ENCODE measurements at regions not wholly inside any gene's neighbourhood (a gene's known extent, or its start where the extent isn't known, plus 50 kb on each side); places are given as distances from the start of the nearest gene placed in this dataset.

DNA sequence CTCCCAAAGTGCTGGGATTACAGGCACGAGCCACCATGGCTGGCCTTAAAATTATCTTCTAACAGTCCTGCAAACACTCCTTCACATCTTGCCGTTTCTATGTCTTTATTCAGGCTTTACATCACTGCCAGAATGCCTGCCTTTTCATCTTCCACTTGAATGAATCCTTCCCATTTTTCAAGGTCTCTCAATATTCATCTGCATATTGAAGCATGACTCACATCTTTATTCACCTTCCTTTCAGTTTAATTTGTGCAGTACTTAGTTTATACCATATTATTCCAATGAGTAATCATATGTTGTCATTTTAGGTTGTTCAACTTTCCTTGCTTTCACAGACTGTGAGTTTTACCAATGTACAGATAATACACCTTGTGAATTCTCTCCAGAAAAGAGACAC, 510.1 kb upstream of the PIK3C3 start:
- DNase-seq, result no peak

GRCh38 chr18:41436772-41437171, 518.3 kb upstream of the PIK3C3 start:
- DNase-seq, result no peak

- no peak for DNase-seq
Measured at GRCh38 chr18:41418598-41418997, 536.4 kb upstream of the PIK3C3 start.

GRCh38 chr18:41416044-41416443, 539.0 kb upstream of the PIK3C3 start:
- DNase-seq, result no peak

- no peak for DNase-seq
Measured at GRCh38 chr18:41410006-41410405, 545.0 kb upstream of the PIK3C3 start.

DNA sequence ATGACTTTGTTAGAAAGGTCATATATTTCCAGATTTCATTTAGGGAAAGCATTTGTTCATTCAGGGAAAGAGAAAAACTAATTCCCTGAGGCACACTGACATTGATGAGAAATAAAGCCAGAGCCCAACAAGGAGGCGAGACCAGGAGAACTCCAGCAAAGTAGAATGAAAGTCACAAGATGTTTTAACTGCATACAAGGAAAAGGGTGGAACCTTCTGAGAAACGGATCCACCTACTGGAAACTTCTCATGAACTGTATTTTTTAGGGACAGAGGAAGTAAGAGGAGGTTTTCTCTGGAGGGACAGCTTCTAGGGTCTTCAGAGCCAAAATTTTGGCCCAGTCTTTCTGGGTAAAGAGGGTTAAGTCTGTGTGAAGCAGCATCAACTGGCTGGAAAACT, 548.2 kb upstream of the PIK3C3 start:
- no peak for DNase-seq

- DNase-seq, result no peak
Measured at GRCh38 chr18:41396861-41397260, 558.2 kb upstream of the PIK3C3 start.

- DNase-seq, result no peak
Measured at GRCh38 chr18:41396211-41396610, 558.8 kb upstream of the PIK3C3 start.

- no peak for DNase-seq
Measured at GRCh38 chr18:41395695-41396094, 559.3 kb upstream of the PIK3C3 start.

DNA sequence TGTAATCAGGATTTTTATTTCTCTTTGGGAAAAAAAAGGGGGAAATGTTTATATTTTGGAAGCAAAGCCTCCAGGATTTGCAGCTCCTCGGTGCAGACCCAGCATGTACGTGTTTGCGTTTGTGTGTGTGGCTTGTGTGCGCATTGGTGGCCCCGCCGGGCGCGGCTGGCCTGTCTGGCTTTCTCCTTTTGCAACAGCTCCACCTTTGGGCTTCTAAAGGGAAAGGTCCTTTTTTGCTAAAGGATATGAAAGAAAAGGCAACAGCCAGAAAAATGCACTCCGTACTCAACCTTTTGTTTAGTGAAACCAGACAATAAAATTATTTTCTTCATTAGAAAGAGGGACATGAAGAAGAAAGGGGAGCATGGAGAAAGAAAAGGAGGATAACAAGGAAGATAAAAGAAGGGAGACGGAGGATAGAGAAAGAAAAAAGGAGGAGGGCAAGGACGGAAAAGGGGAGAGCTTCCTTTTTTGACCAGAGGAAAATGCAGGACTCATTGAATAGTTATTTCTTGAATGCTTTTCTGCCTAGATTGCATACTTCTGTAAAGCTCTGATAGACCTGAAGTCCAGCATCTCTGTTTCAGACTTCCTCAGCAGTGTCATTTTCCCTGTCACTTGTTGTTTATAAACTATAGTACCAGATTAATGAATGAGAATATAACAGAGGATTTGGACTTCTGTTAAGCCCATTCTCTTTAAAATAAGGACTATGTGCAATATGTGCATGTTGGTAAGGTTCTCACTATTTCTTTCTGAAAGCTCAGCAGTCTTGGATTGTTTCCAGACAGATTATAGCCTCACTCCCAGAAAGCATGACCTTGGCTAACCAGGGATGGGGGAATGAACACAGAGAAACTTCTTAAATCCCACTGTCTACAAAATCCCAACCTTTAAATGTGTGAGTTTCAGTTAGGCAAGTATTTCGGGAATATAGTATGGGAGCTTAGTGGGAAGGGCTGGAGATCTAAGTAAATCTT, 563.1 kb upstream of the PIK3C3 start:
- no peak for DNase-seq

DNA sequence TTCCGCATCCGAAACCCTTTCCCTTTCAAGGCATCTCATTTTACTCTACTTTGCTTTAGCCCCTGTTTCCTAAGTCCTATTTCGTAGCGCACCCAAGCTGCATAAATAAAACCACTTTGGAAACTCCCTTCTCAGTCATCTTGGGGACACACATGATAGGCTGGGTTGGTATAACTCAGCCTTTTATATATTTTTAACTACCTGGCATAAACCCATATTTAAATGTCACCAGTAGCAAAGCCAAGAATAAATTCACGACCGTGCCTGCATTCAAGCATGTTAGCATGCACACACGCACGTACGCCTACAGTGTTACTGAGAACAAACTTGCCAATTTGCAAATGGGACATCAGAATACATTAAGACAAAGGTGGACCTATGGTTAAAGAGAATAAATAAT, 564.7 kb upstream of the PIK3C3 start:
- no peak for DNase-seq

- DNase-seq, result no peak
Measured at GRCh38 chr18:41378598-41378997, 576.4 kb upstream of the PIK3C3 start.

GRCh38 chr18:41373612-41374011, 581.4 kb upstream of the PIK3C3 start:
- DNase-seq, result no peak

DNA sequence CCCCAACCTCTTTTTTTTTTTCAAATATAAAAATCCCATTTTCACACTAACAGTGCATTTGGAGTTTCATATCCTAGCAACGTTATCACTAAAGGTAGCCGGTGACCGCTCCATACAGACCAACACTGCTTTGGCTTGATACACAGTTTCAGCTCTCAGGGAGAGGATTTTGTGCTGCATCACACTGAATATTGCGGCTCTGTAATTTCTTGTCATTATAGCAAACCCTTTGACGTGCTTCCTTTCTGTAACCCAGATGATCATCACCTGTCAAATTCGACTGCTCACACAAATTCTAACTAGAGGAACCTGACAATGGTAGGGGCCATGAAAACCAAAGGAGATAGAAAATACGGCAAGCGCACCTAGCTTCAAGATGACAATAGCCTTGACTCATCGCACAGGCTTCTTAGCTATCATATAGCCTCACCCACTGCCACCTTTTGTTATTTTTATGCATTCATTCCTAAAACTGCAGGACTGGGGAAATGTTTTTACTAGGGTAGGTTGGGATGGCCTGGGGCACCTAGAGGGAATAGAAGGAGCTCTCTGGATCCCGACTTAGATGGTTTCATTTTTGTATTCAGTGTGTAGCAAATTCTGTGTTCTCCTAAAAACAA, 582.9 kb upstream of the PIK3C3 start:
- no peak for DNase-seq

DNA sequence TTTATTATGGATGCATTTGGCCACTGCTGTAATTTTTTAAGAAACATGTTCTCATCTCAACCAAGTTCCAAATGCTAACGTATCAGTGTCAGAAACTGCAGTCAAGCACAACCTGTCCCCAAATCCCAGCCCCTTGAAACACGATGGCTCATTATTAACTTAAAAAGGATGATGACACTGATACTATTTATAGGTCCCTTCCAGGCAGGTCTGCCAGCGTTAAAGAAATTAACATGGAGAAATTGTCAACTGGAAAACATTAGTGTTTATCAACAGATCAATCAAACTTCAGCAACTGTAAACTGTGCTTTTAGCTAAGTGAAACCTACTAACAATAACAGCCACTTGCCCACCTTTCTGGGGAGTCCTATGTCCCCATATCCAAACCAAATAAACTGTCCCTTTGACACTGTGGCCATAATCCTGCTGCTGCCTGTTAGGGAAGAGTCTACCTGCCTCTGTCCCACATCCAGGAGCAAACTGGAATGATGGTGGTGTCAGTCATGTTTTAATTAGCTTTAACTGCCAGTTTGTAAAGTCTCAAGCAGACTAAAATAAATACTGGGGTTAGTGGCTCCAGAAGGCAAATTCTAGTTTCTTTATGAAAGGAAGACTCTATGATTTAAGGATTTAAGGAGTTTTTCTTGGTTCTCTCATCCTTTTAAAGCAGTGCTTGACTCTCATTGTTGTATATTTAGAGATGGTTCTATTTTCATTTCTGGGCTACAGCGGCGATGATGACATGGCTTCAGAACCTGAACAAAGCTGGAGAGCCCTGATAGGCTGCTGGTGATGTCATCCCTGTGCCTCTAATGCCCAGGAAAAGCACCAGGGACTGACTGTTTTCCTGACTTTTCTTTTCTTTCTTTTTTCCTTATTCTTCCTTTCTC, 583.6 kb upstream of the PIK3C3 start:
- DNase-seq, result no peak

DNA sequence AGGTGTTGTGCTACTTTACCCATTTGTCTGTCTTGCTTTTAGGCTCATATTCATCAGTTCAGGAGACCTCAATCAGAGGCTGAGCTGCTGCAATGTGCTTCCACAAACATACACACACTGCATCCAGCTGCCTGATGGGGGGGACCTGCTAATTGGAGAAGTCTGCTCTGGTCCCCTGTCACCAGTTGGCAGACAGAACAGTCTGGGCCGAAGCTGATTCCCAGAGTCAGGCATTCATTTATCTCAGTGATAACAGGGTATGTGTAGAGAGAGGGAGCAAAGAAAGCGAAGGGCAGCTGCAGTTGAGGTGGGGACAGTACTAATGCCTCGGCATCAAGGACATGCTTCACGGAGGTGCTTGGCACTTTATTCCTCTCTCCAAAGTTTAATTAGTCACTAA, 584.3 kb upstream of the PIK3C3 start:
- DNase-seq, result no peak

DNA sequence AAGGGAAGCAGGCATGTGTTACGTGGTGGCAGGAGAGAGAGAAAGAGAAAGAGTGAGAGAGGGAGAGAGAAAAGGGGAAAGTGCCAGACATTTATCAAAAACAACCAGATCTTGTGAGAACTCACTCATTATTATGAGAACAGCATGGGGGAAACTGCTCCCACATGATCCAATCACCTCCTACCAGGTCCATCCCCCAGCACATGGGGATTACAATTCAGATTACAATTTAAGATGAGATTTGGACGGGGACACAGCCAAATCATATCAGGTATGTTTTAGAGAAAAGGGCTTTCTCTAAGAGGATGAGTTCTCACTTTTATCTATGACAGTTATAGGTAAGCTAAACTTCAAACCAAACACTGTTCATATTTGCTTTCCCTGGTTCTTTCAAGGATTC, 597.3 kb upstream of the PIK3C3 start:
- no peak for DNase-seq

- no peak for DNase-seq
Measured at GRCh38 chr18:41353777-41354528, 601.1 kb upstream of the PIK3C3 start.

- DNase-seq, result no peak
Measured at GRCh38 chr18:41351430-41351829, 603.6 kb upstream of the PIK3C3 start.

DNA sequence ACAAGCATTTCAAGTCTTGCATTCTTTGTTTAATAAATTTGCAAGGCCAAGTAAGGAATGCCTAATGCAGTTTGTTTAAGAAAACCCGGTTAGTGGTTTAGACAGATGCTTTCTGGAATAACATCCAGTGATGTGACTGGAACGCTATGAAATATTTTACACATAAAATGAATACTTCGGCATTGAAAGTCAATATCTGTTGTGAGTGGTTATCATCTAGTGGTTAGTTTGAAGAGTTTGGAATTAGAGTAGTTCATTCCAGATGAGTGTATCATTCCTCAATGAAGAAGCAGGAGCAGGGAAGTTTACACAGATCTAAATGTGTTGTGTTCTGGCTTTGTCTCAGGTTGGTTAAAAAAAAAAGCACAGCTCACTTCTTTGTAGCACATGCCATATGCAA, 608.0 kb upstream of the PIK3C3 start:
- no peak for DNase-seq

DNA sequence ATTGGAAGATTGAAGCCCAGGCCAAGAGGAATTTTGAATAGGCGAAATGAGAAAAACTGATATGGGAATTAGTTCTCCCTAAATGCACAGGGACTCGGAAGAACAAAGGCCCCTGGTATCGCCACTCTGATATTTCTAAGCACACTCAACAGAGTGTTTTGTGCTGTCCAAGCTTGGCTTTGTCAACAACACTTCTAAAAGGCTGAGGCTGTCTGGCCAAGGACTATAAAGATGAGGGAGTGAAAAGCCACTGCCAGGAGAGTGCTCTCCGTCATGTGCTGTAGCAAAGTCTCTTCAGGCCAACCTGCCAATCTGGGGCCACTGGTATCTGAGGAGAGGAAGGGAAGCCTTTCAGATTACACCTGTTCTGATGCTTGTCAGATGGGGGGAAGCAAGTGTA, 611.2 kb upstream of the PIK3C3 start:
- DNase-seq, result no peak

GRCh38 chr18:41338341-41338740, 616.7 kb upstream of the PIK3C3 start:
- DNase-seq, result no peak

- no peak for DNase-seq
Measured at GRCh38 chr18:41331661-41332060, 623.4 kb upstream of the PIK3C3 start.
